Sigmoid colon (tissue), 6 donors: ENCODE measurements at regions not wholly inside any gene's neighbourhood (a gene's known extent, or its start where the extent isn't known, plus 50 kb on each side); places are given as distances from the start of the nearest gene placed in this dataset.

ENCODE experiments used
- DNase-seq: peaks from one replicate; pipeline ENCODE4 v3.0.0-alpha.2; 2019
- H3K27ac ChIP-seq, 4 donors: fragments of 200-600 bp; sonication (generic); one replicate each; pipeline ENCODE4 v1.5.1; 2016 to 2019; ENCODE audit warnings: mild to moderate bottlenecking in 1 of 4
- H3K27me3 ChIP-seq, 3 donors: fragments of 200-600 bp; sonication (generic); one replicate each; pipeline ENCODE4 v1.5.1; 2019; ENCODE audit warnings: mild to moderate bottlenecking in 1 of 3
- H3K36me3 ChIP-seq, 4 donors: fragments of 200-600 bp; sonication (generic); one replicate each; pipeline ENCODE4 v1.5.1; 2016 to 2019
- H3K4me1 ChIP-seq, 4 donors: fragments of 200-600 bp; sonication (generic); one replicate each; pipeline ENCODE4 v1.5.1; 2017 to 2019
- H3K4me3 ChIP-seq, 4 donors: fragments of 200-600 bp; sonication (generic); one replicate each; pipeline ENCODE4 v1.5.1; 2017 to 2019; ENCODE audit warnings: mild to moderate bottlenecking in 2 of 4, moderate library complexity in 1 of 4
- H3K9me3 ChIP-seq, 4 donors: fragments of 200-600 bp in 3 of 4; sonication (generic) in 3 of 4; one replicate each; pipeline versions ENCODE4 v1.5.1 to v1.6.1; 2013 to 2019
- CTCF ChIP-seq, 4 experiments: fragments of 450-650 bp in 3 of 4; fragments of 200-600 bp in 1 of 4; IDR thresholded peaks; one replicate each; pipeline ENCODE4 v1.5.1; 2016 to 2019; ENCODE audit warnings: antibody characterized with exemption in 4 of 4, mild to moderate bottlenecking in 3 of 4, moderate library complexity in 2 of 4
- EP300 ChIP-seq, 4 donors: sonication (generic); formaldehyde crosslinking; IDR thresholded peaks; one replicate each; pipeline ENCODE4 v1.6.1; 2017; ENCODE audit warnings: antibody characterized with exemption in 4 of 4
- POLR2A ChIP-seq, 2 donors: fragments of 450-650 bp; IDR thresholded peaks; one replicate each; pipeline ENCODE4 v1.6.1; 2016; ENCODE audit warnings: antibody characterized with exemption in 2 of 2, mild to moderate bottlenecking in 2 of 2, moderate library complexity in 2 of 2
- POLR2AphosphoS5 ChIP-seq, 4 donors: sonication (generic); formaldehyde crosslinking; IDR thresholded peaks; one replicate each; pipeline ENCODE4 v1.6.1; 2017; ENCODE audit warnings: antibody characterized with exemption in 4 of 4
- WGBS, 2 donors: extraction: QIAGEN DNeasy Blood & Tissue Kit; methylation state at CpG; one replicate each; pipeline ENCODE4 v1.1.7; 2013; 5-methylcytosine and 5-hydroxymethylcytosine counted together
- intact Hi-C: fragments of 100-400 bp; cut with DNase I; formaldehyde crosslinking; loops from one replicate; pipeline ENCODE4 v1.15.1; 2023
- donor health status: healthy with polysubstance abuse.
- donor health status: healthy.

- no peaks in the 10 kb centered on the region for H3K9me3 ChIP-seq
- no peak for DNase-seq
- TF ChIP-seq POLR2A (IDR thresholded peaks at IDR 0.05) (no peak), POLR2AphosphoS5 (IDR thresholded peaks at IDR 0.05) (no peak), CTCF (IDR thresholded peaks at IDR 0.05) (no peak), EP300 (IDR thresholded peaks at IDR 0.05) (no peak)
- H3K4me3 ChIP-seq = no peak overlapping the region
- no peaks in the 10 kb centered on the region for H3K4me1 ChIP-seq
- no peak overlapping the region for H3K27ac ChIP-seq
- H3K36me3 ChIP-seq = no peaks in the 10 kb centered on the region
- intact Hi-C loops = no loop called here
- WGBS, 2 donors = 3 to 39% methylated on average over 1 of the region's 1 CpG
- no peaks in the 10 kb centered on the region for H3K27me3 ChIP-seq
Measured at GRCh38 chr19:23505738-23506137, 110.5 kb upstream of the ZNF91 start.

- DNase-seq = no peak
- WGBS, 2 donors = 61 to 70% methylated on average over 5 of the region's 5 CpGs
- Histone ChIP-seq H3K4me3 (no peak overlapping the region), H3K9me3 (no peaks in the 10 kb centered on the region), H3K36me3 (no peaks in the 10 kb centered on the region), H3K4me1 (no peaks in the 10 kb centered on the region), H3K27me3 (no peaks in the 10 kb centered on the region), H3K27ac (no peak overlapping the region)
- intact Hi-C loops = no loop called here
- TF ChIP-seq EP300 (IDR thresholded peaks at IDR 0.05) = no peak
- no peak for TF ChIP-seq CTCF (IDR thresholded peaks at IDR 0.05)
- TF ChIP-seq POLR2A (IDR thresholded peaks at IDR 0.05) = no peak
- TF ChIP-seq POLR2AphosphoS5 (IDR thresholded peaks at IDR 0.05) = no peak
Measured at GRCh38 chr19:23482829-23483228, 87.6 kb upstream of the ZNF91 start.

- H3K36me3 ChIP-seq = no peaks in the 10 kb centered on the region
- intact Hi-C loops = no loop called here
- 4 to 14% methylated on average over 2 of the region's 2 CpGs for WGBS, 2 donors
- TF ChIP-seq EP300 (IDR thresholded peaks at IDR 0.05) (no peak), CTCF (IDR thresholded peaks at IDR 0.05) (no peak), POLR2AphosphoS5 (IDR thresholded peaks at IDR 0.05) (no peak), POLR2A (IDR thresholded peaks at IDR 0.05) (no peak)
- peaks cover 0 to 2% (median 0%) of the 10 kb centered on the region in 4 donors for H3K9me3 ChIP-seq
- H3K27ac ChIP-seq = no peak overlapping the region
- H3K4me3 ChIP-seq = no peak overlapping the region
- no peaks in the 10 kb centered on the region for H3K27me3 ChIP-seq
- no peak for DNase-seq
- H3K4me1 ChIP-seq = no peaks in the 10 kb centered on the region
Measured at GRCh38 chr19:23481043-23481442, 85.8 kb upstream of the ZNF91 start.

- WGBS, 2 donors = 9 to 49% methylated on average over 2 of the region's 2 CpGs
- Histone ChIP-seq H3K4me3 (no peak overlapping the region), H3K27me3 (peaks cover 0 to 29% (median 15%) of the 10 kb centered on the region in 3 donors), H3K36me3 (no peaks in the 10 kb centered on the region), H3K27ac (no peak overlapping the region), H3K4me1 (peaks cover 0 to 4% (median 0%) of the 10 kb centered on the region in 4 donors), H3K9me3 (peaks cover 0 to 2% (median 0%) of the 10 kb centered on the region in 4 donors)
- DNase-seq = no peak
- TF ChIP-seq POLR2AphosphoS5 (IDR thresholded peaks at IDR 0.05) (no peak), EP300 (IDR thresholded peaks at IDR 0.05) (no peak), CTCF (IDR thresholded peaks at IDR 0.05) (no peak), POLR2A (IDR thresholded peaks at IDR 0.05) (no peak)
- intact Hi-C loops = no loop called here
Measured at GRCh38 chr19:23475477-23475876, 80.2 kb upstream of the ZNF91 start.

- no peak for TF ChIP-seq EP300 (IDR thresholded peaks at IDR 0.05)
- TF ChIP-seq POLR2AphosphoS5 (IDR thresholded peaks at IDR 0.05) = no peak
- no peak for TF ChIP-seq POLR2A (IDR thresholded peaks at IDR 0.05)
- TF ChIP-seq CTCF (IDR thresholded peaks at IDR 0.05) = no peak
- no peak for DNase-seq
- H3K4me3 ChIP-seq = no peak overlapping the region
- H3K4me1 ChIP-seq = peaks cover 0 to 4% (median 0%) of the 10 kb centered on the region in 4 donors
- no peaks in the 10 kb centered on the region for H3K36me3 ChIP-seq
- H3K9me3 ChIP-seq = peaks cover 0 to 2% (median 0%) of the 10 kb centered on the region in 4 donors
- no peak overlapping the region for H3K27ac ChIP-seq
- peaks cover 0 to 35% (median 15%) of the 10 kb centered on the region in 3 donors for H3K27me3 ChIP-seq
- intact Hi-C loops = no loop called here
Measured at GRCh38 chr19:23474761-23475160, 79.5 kb upstream of the ZNF91 start.
